HCT116 (cell line): ENCODE measurements at regions not wholly inside any gene's neighbourhood (a gene's known extent, or its start where the extent isn't known, plus 50 kb on each side); places are given as distances from the start of the nearest gene placed in this dataset.

Experiments
- ATAC-seq: fragments of 200-7000 bp; cut with Tn5 transposase; 2 replicates; pipeline ENCODE4 v1.9.1; 2020; ENCODE audit warnings: mild to moderate bottlenecking, moderate library complexity
- BruUV-seq: library from RNA; stranded (reverse); fragments of 400-500 nt; replicated peaks from 2 replicates; lab custom pipeline; 2021; lab: Mats Ljungman, UMichigan
- CTCF ChIA-PET: fragments of 300-600 bp; sonication (Branson Sonifier 250); formaldehyde crosslinking; loops from one replicate; lab custom pipeline; 2021; ENCODE audit warnings: antibody characterized with exemption; lab: Charles Lee
- POLR2A ChIA-PET: fragments of 300-600, 350-600 bp; sonication (Branson Sonifier 250); formaldehyde crosslinking; loops from one replicate; lab custom pipeline; 2021; ENCODE audit warnings: antibody characterized with exemption; lab: Charles Lee
- RAD21 ChIA-PET, 2 experiments: fragments of 300-600 bp; sonication (Branson Sonifier 250); formaldehyde crosslinking; loops; one replicate each; lab custom pipeline; 2023; ENCODE audit warnings: low total read pairs in 2 of 2; ENCODE audit not compliant: uncharacterized antibody in 2 of 2, unreplicated experiment in 2 of 2, low non-redundant PET in 1 of 2; lab: Charles Lee
- DNase-seq: peaks from one replicate; pipeline ENCODE4 v3.0.0-alpha.2; 2010; ENCODE audit warnings: low read depth, low spot score
- H2AFZ ChIP-seq: fragments of 200-600 bp; shearing (Covaris generic), sonication (generic); 2 replicates; pipeline ENCODE4 v1.6.1; 2017; ENCODE audit warnings: low read depth, mixed run types, mixed read lengths, antibody characterized with exemption, low read length; ENCODE audit not compliant: poor library complexity, severe bottlenecking
- H3K27ac ChIP-seq: 2 replicates; pipeline ENCODE4 v1.5.1; 2012; ENCODE audit warnings: low read depth, low read length
- H3K27me3 ChIP-seq: fragments of 200-600 bp; sonication (generic); 2 replicates; pipeline ENCODE4 v1.6.1; 2016; ENCODE audit warnings: mixed run types, low read length, mixed read lengths; ENCODE audit not compliant: insufficient read depth
- H3K36me3 ChIP-seq, 2 experiments: fragments of 200-500 bp in 1 of 2; fragments of 200-600 bp in 1 of 2; sonication (Bioruptor generic) in 1 of 2; sonication (generic) in 1 of 2; 2 replicates each; pipeline versions ENCODE4 v1.5.1 to v1.6.1; 2014 to 2016; ENCODE audit warnings: low read length in 2 of 2, inconsistent platforms in 1 of 2, mixed read lengths in 1 of 2, mixed run types in 1 of 2; ENCODE audit not compliant: insufficient read depth in 2 of 2, control insufficient read depth in 1 of 2
- H3K4me1 ChIP-seq, 2 experiments: fragments of 200-600 bp in 1 of 2; sonication (generic) in 1 of 2; 2 replicates each; pipeline versions ENCODE4 v1.5.1 to v1.6.1; 2012 to 2017; ENCODE audit warnings: low read length in 2 of 2, inconsistent platforms in 1 of 2, mild to moderate bottlenecking in 1 of 2, mixed read lengths in 1 of 2, mixed run types in 1 of 2, moderate library complexity in 1 of 2; ENCODE audit not compliant: insufficient read depth in 2 of 2, control insufficient read depth in 1 of 2
- H3K4me2 ChIP-seq: fragments of 200-600 bp; sonication (generic); 2 replicates; pipeline ENCODE4 v1.6.1; 2017; ENCODE audit warnings: mixed run types, low read length, mixed read lengths
- H3K4me3 ChIP-seq, 2 experiments: fragments of 200-600 bp in 1 of 2; sonication (generic) in 1 of 2; replicated peaks in 1 of 2; 2 replicates each; pipeline ENCODE4 v1.5.1; 2011 to 2016; ENCODE audit warnings: low read length in 2 of 2, control low read depth in 1 of 2, low read depth in 1 of 2, mild to moderate bottlenecking in 1 of 2, mixed read lengths in 1 of 2, mixed run types in 1 of 2
- H3K79me2 ChIP-seq: fragments of 200-600 bp; sonication (generic); 2 replicates; pipeline ENCODE4 v1.6.1; 2017; ENCODE audit warnings: mild to moderate bottlenecking, mixed run types, low read length, moderate library complexity, mixed read lengths; ENCODE audit not compliant: insufficient read depth
- H3K9ac ChIP-seq: fragments of 200-600 bp; sonication (generic); 2 replicates; pipeline ENCODE4 v1.6.1; 2016; ENCODE audit warnings: low read length, mixed read lengths
- H3K9me2 ChIP-seq: fragments of 200-600 bp; sonication (generic), shearing (Covaris generic); 2 replicates; pipeline ENCODE4 v1.6.1; 2017; ENCODE audit warnings: mixed run types, mild to moderate bottlenecking, moderate library complexity; ENCODE audit not compliant: insufficient read depth
- H3K9me3 ChIP-seq, 2 experiments: fragments of 200-500 bp in 1 of 2; fragments of 200-600 bp in 1 of 2; sonication (Bioruptor generic) in 1 of 2; sonication (generic) in 1 of 2; 2 replicates each; pipeline ENCODE4 v1.6.1; 2014 to 2017; ENCODE audit warnings: low read length in 2 of 2, mixed read lengths in 2 of 2, inconsistent platforms in 1 of 2, low read depth in 1 of 2, mild to moderate bottlenecking in 1 of 2, mixed run types in 1 of 2, moderate library complexity in 1 of 2; ENCODE audit not compliant: control insufficient read depth in 1 of 2, insufficient read depth in 1 of 2
- H4K20me1 ChIP-seq: fragments of 200-600 bp; sonication (generic), shearing (Covaris generic); 2 replicates; pipeline ENCODE4 v1.6.1; 2017; ENCODE audit warnings: mixed run types, mild to moderate bottlenecking, moderate library complexity; ENCODE audit not compliant: insufficient read depth
- ATF3 ChIP-seq: IDR thresholded peaks from 2 replicates; pipeline ENCODE4 v1.6.1; 2012
- EZH2 ChIP-seq: fragments of 200-600 bp; sonication (generic); IDR thresholded peaks from 2 replicates; pipeline ENCODE4 v1.6.1; 2017; ENCODE audit warnings: antibody characterized with exemption, mixed run types
- EZH2phosphoT487 ChIP-seq: fragments of 200-600 bp; IDR thresholded peaks from 2 replicates; pipeline ENCODE4 v1.6.1; 2018; ENCODE audit warnings: antibody characterized with exemption, borderline replicate concordance
- FOSL1 ChIP-seq: IDR thresholded peaks from 2 replicates; pipeline ENCODE4 v1.6.1; 2012; ENCODE audit warnings: low read depth
- MAX ChIP-seq: IDR thresholded peaks from 2 replicates; pipeline ENCODE4 v1.6.1; 2012
- POLR2AphosphoS5 ChIP-seq: IDR thresholded peaks from 2 replicates; pipeline ENCODE4 v1.6.1; 2011; ENCODE audit warnings: mild to moderate bottlenecking, low read depth, low read length, moderate library complexity
- SIN3A ChIP-seq: IDR thresholded peaks from 2 replicates; pipeline ENCODE4 v1.6.1; 2012; ENCODE audit warnings: low read depth
- SRF ChIP-seq: IDR thresholded peaks from 2 replicates; pipeline ENCODE4 v1.6.1; 2012; ENCODE audit warnings: low read depth
- ZFX ChIP-seq: fragments of 450-650 bp; IDR thresholded peaks from 2 replicates; pipeline ENCODE4 v1.6.1; 2017
- ZNF274 ChIP-seq: fragments of 200-500 bp; sonication (Bioruptor generic); IDR thresholded peaks from 2 replicates; pipeline ENCODE4 v1.6.1; 2014; ENCODE audit warnings: mild to moderate bottlenecking, low read depth, low read length, inconsistent platforms
- intact Hi-C: fragments of 100-400 bp; cut with micrococcal nuclease; formaldehyde crosslinking; loops from 2 replicates; pipeline ENCODE4 v1.10.0; 2022

- Histone ChIP-seq H4K20me1 (no peaks in the 10 kb centered on the region), H2AFZ (no peak overlapping the region), H3K27ac (no peak overlapping the region), H3K4me2 (no peak overlapping the region), H3K4me1 (peaks cover 27 to 52% of the 10 kb centered on the region in 2 experiments), H3K9me2 (no peaks in the 10 kb centered on the region), H3K4me3 (no peak overlapping the region), H3K9ac (no peak overlapping the region; the same call in 1 of the 2 replicates), H3K27me3 (no peaks in the 10 kb centered on the region), H3K36me3 (no peaks in the 10 kb centered on the region)
- RAD21 ChIA-PET = interaction anchor here in 1 of 2 experiments (0.7 kb wide), 1 partner anchor 462 kb away, joined by 7 read pairs; no protein-coding TSS in a partner anchor
- ATAC-seq (no peak), DNase-seq (no peak)
- intact Hi-C loops = no loop called here
- CTCF ChIA-PET = no interaction called here
- POLR2A ChIA-PET = interaction anchor here (0.7 kb wide), 1 partner anchor 271 kb away, joined by 3 read pairs; no protein-coding TSS in a partner anchor
- no TSS peak for BruUV-seq
- no peak for TF ChIP-seq SIN3A
- no peak for TF ChIP-seq ZNF274
- TF ChIP-seq, all 23 proteins: peak for 0
- H3K9me3 ChIP-seq = no peaks in the 10 kb centered on the region
- H3K79me2 ChIP-seq = no peaks in the 10 kb centered on the region
Measured at GRCh38 chr21:33973268-33973667, 57.7 kb upstream of the ATP5PO start.

- Histone ChIP-seq H3K9me3 (no peaks in the 10 kb centered on the region), H3K27me3 (no peaks in the 10 kb centered on the region), H3K4me2 (no peak overlapping the region), H2AFZ (no peak overlapping the region), H3K9me2 (no peaks in the 10 kb centered on the region), H3K79me2 (no peaks in the 10 kb centered on the region), H3K36me3 (no peaks in the 10 kb centered on the region), H3K4me1 (peaks cover 27 to 56% of the 10 kb centered on the region in 2 experiments), H3K27ac (no peak overlapping the region), H3K4me3 (no peak overlapping the region), H4K20me1 (no peaks in the 10 kb centered on the region), H3K9ac (no peak overlapping the region)
- TF ChIP-seq EZH2phosphoT487 (no peak), ATF3 (no peak), EZH2 (no peak), FOSL1 (no peak), MAX (no peak), POLR2AphosphoS5 (no peak), SRF (no peak), SIN3A (no peak), ZFX (no peak)
- ChIA-PET RAD21 (no interaction called here), POLR2A (no interaction called here), CTCF (no interaction called here)
- DNase-seq = no peak
- no TSS peak for BruUV-seq
- no peak for ATAC-seq
- intact Hi-C loops = no loop called here
Measured at GRCh38 chr21:33972539-33972938, 56.9 kb upstream of the ATP5PO start.
